Right lobe of liver (tissue), 4 donors: ENCODE measurements at regions not wholly inside any gene's neighbourhood (a gene's known extent, or its start where the extent isn't known, plus 50 kb on each side); places are given as distances from the start of the nearest gene placed in this dataset.
"Not testable (repeated sequence)": the region's sequence is repeated elsewhere in the genome, so short reads cannot be mapped to it uniquely, and the experiment has no call there.

Source experiments
- POLR2A ChIP-seq: fragments of 450-650 bp; IDR thresholded peaks from one replicate; pipeline ENCODE4 v1.6.1; 2017; ENCODE audit warnings: antibody characterized with exemption, mild to moderate bottlenecking
- TF ChIP-seq, protein P1 (sequence below), 4 donors: fragments of 200-600 bp in 3 of 4; fragments of 450-650 bp in 1 of 4; IDR thresholded peaks; one replicate each; pipeline versions ENCODE4 v1.5.1 to v1.8.0; 2016 to 2022; ENCODE audit warnings: antibody characterized with exemption in 4 of 4, mild to moderate bottlenecking in 2 of 4
- donor health status: DM: no; HTN: no; CAD: no.
- donor health status: DM: no; HTN: no; CAD: no.
- donor health status: DM: no; HTN: yes; CAD: no.

DNA sequence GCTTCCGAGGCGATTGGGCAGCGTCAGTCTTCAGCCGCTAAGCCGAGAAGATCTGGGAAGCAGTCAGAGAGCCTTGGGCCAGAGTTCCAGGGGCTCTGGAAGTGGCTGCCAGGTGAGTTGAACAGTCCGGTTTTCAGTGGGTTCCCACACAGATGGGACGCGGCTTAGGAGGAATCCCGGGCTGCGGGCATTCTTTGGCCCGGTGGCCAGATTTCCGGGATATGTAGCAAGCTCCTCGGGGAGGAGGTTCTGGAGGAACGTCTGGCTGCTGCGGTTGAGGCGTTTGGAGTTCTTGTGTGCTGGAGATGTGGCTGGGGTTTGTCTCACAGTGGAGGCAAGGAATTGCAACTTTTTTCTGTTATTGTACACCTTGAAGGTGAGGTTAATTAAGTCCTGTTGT lies 182.6 kb downstream of the CD83 start:
- TF ChIP-seq, protein P1, sequence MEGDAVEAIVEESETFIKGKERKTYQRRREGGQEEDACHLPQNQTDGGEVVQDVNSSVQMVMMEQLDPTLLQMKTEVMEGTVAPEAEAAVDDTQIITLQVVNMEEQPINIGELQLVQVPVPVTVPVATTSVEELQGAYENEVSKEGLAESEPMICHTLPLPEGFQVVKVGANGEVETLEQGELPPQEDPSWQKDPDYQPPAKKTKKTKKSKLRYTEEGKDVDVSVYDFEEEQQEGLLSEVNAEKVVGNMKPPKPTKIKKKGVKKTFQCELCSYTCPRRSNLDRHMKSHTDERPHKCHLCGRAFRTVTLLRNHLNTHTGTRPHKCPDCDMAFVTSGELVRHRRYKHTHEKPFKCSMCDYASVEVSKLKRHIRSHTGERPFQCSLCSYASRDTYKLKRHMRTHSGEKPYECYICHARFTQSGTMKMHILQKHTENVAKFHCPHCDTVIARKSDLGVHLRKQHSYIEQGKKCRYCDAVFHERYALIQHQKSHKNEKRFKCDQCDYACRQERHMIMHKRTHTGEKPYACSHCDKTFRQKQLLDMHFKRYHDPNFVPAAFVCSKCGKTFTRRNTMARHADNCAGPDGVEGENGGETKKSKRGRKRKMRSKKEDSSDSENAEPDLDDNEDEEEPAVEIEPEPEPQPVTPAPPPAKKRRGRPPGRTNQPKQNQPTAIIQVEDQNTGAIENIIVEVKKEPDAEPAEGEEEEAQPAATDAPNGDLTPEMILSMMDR (IDR thresholded peaks at IDR 0.05): not testable (repeated sequence)
- not testable (repeated sequence) for TF ChIP-seq POLR2A
